NT2/D1 (cell line): ENCODE measurements at regions not wholly inside any gene's neighbourhood (a gene's known extent, or its start where the extent isn't known, plus 50 kb on each side); places are given as distances from the start of the nearest gene placed in this dataset.

Source experiments
- DNase-seq: peaks from one replicate; pipeline ENCODE4 v3.0.0-alpha.2; 2011; ENCODE audit warnings: low read depth, low spot score
- H3K27me3 ChIP-seq: 2 replicates; pipeline ENCODE4 v1.6.0; 2011; ENCODE audit warnings: mild to moderate bottlenecking; ENCODE audit not compliant: insufficient read length, insufficient read depth
- H3K36me3 ChIP-seq: 2 replicates; pipeline ENCODE4 v1.6.1; 2011; ENCODE audit warnings: mild to moderate bottlenecking, low read length, mixed read lengths; ENCODE audit not compliant: insufficient read depth, insufficient read length
- H3K4me1 ChIP-seq: 2 replicates; pipeline ENCODE4 v1.5.1; 2011; ENCODE audit not compliant: insufficient read depth, insufficient read length
- H3K4me3 ChIP-seq: 2 replicates; pipeline ENCODE4 v1.5.1; 2011; ENCODE audit warnings: low read depth; ENCODE audit not compliant: insufficient read length
- H3K9ac ChIP-seq: 2 replicates; pipeline ENCODE4 v1.6.0; 2011; ENCODE audit warnings: low read depth; ENCODE audit not compliant: insufficient read length
- H3K9me3 ChIP-seq: 2 replicates; pipeline ENCODE4 v1.5.1; 2011; ENCODE audit warnings: mild to moderate bottlenecking, low read length; ENCODE audit not compliant: insufficient read depth
- SUZ12 ChIP-seq: IDR thresholded peaks from 2 replicates; pipeline ENCODE4 v1.6.1; 2011; ENCODE audit not compliant: insufficient read length, insufficient read depth; ENCODE audit errors: extremely low read depth
- YY1 ChIP-seq: IDR thresholded peaks from 2 replicates; pipeline ENCODE4 v1.6.1; 2011; ENCODE audit not compliant: insufficient read length, insufficient read depth
- ZNF274 ChIP-seq: IDR thresholded peaks from 2 replicates; pipeline ENCODE4 v1.6.1; 2011; ENCODE audit warnings: mild to moderate bottlenecking, low read depth, low read length

- Histone ChIP-seq H3K27me3 (no peaks in the 10 kb centered on the region), H3K9ac (no peak overlapping the region), H3K36me3 (no peaks in the 10 kb centered on the region), H3K9me3 (no peaks in the 10 kb centered on the region), H3K4me3 (no peak overlapping the region), H3K4me1 (no peaks in the 10 kb centered on the region)
- TF ChIP-seq YY1 (no peak), ZNF274 (no peak), SUZ12 (no peak)
- peak; percentile 1 for DNase-seq
Measured at GRCh38 chr4:117370944-117371668, 285.7 kb upstream of the TRAM1L1 start.

GRCh38 chr4:117375101-117375500 is 289.7 kb upstream of the TRAM1L1 start:
- Histone ChIP-seq H3K4me3 (no peak overlapping the region), H3K9me3 (no peaks in the 10 kb centered on the region), H3K36me3 (no peaks in the 10 kb centered on the region), H3K4me1 (no peaks in the 10 kb centered on the region), H3K9ac (no peak overlapping the region), H3K27me3 (no peaks in the 10 kb centered on the region)
- TF ChIP-seq YY1 (no peak), SUZ12 (no peak), ZNF274 (no peak)
- no peak for DNase-seq

DNA sequence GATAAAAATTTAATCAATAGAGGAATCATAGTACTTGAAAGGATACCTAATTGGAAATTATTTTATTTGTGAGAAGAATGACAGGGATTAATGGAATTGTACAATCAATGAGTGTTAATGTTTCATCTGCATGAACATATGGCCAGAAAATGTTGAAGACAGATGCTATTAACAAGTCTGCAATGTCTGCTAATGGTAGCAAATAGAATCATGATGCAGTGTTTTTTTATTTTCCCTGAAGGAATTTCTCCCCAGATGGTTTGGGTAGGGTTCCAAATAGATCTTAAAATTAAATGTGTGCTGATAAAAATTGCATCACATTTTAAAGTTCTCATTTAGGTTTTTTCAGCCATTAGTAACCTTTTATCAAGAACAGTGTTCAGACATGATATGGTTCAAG is 291.3 kb upstream of the TRAM1L1 start:
- Histone ChIP-seq H3K9ac (no peak overlapping the region), H3K4me1 (no peaks in the 10 kb centered on the region), H3K27me3 (no peaks in the 10 kb centered on the region), H3K4me3 (no peak overlapping the region), H3K9me3 (no peaks in the 10 kb centered on the region), H3K36me3 (no peaks in the 10 kb centered on the region)
- TF ChIP-seq YY1 (no peak), SUZ12 (no peak), ZNF274 (no peak)
- no peak for DNase-seq

GRCh38 chr4:117378942-117379341 is 293.6 kb upstream of the TRAM1L1 start:
- H3K4me3 ChIP-seq = no peak overlapping the region
- H3K9me3 ChIP-seq = no peaks in the 10 kb centered on the region
- H3K27me3 ChIP-seq = no peaks in the 10 kb centered on the region
- H3K4me1 ChIP-seq = no peaks in the 10 kb centered on the region
- no peaks in the 10 kb centered on the region for H3K36me3 ChIP-seq
- no peak for TF ChIP-seq YY1
- TF ChIP-seq ZNF274 = no peak
- no peak for TF ChIP-seq SUZ12
- no peak overlapping the region for H3K9ac ChIP-seq
- DNase-seq = no peak

GRCh38 chr4:117383468-117383867 is 298.1 kb upstream of the TRAM1L1 start:
- Histone ChIP-seq H3K27me3 (no peaks in the 10 kb centered on the region), H3K36me3 (no peaks in the 10 kb centered on the region), H3K9me3 (no peaks in the 10 kb centered on the region), H3K4me3 (no peak overlapping the region), H3K9ac (no peak overlapping the region), H3K4me1 (no peaks in the 10 kb centered on the region)
- no peak for TF ChIP-seq ZNF274
- TF ChIP-seq YY1 = no peak
- TF ChIP-seq SUZ12 = no peak
- DNase-seq = no peak

- TF ChIP-seq SUZ12 = no peak
- no peak for TF ChIP-seq ZNF274
- no peak for TF ChIP-seq YY1
- Histone ChIP-seq H3K4me3 (no peak overlapping the region), H3K27me3 (no peaks in the 10 kb centered on the region), H3K4me1 (no peaks in the 10 kb centered on the region), H3K9me3 (no peaks in the 10 kb centered on the region), H3K9ac (no peak overlapping the region), H3K36me3 (no peaks in the 10 kb centered on the region)
- no peak for DNase-seq
Measured at GRCh38 chr4:117385526-117385925, 300.1 kb upstream of the TRAM1L1 start.

DNA sequence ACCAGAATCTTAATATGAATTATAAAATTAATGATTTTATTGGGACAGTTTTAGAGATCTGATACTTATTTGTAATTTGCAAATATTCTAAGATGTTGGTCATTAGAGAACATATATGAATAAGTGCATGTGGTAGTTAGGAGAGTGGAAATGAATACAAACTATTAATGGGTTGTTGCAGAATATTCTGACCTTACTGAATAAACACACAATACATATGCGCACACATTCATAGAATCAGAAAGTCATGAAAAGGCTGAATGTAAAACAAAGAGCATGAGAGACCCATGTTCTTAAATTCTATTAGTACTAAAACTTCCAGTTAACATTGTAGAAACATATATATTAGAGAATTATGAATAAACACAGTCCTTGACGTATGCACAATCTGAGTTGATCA is 301.7 kb upstream of the TRAM1L1 start:
- Histone ChIP-seq H3K4me3 (no peak overlapping the region), H3K9ac (no peak overlapping the region), H3K36me3 (no peaks in the 10 kb centered on the region), H3K9me3 (no peaks in the 10 kb centered on the region), H3K4me1 (no peaks in the 10 kb centered on the region), H3K27me3 (no peaks in the 10 kb centered on the region)
- no peak for DNase-seq
- no peak for TF ChIP-seq SUZ12
- no peak for TF ChIP-seq ZNF274
